HG03175 (cell line): ENCODE measurements at regions not wholly inside any gene's neighbourhood (a gene's known extent, or its start where the extent isn't known, plus 50 kb on each side); places are given as distances from the start of the nearest gene placed in this dataset.
A peak's percentile ranks its signal among the peaks of the same experiment; 100 is the strongest.
"Not testable (repeated sequence)": the region's sequence is repeated elsewhere in the genome, so short reads cannot be mapped to it uniquely, and the experiment has no call there.

ENCODE experiments used
- ATAC-seq: cut with Tn5 transposase; IDR thresholded peaks from one replicate; pipeline ENCODE4 v1.9.1; 2021; ENCODE audit warnings: mild to moderate bottlenecking, moderate library complexity; ENCODE audit not compliant: unreplicated experiment

DNA sequence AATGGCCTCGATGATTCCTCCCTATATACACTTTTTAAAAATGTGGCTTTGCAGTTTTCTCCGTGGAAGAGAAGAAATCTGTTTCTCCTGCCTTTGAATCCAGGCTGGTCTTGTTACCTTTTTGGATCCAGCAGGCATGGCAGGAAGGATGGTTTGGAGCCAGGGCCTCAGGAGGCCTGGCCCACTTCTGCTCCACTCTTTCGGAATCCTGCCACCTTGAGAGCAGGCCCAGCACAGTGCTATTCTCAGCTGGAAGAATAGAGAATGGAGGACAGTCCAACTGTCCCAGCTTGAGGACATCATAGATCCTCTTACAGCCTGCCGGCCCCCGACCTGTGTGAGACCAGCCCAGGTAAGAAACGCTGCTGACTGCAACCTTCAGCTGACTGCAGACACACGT lies 421.5 kb downstream of the FUT8 start:
- ATAC-seq: no peak

- ATAC-seq: no peak
Observed at GRCh38 chr14:65834812-65835211, 422.3 kb downstream of the FUT8 start.

DNA sequence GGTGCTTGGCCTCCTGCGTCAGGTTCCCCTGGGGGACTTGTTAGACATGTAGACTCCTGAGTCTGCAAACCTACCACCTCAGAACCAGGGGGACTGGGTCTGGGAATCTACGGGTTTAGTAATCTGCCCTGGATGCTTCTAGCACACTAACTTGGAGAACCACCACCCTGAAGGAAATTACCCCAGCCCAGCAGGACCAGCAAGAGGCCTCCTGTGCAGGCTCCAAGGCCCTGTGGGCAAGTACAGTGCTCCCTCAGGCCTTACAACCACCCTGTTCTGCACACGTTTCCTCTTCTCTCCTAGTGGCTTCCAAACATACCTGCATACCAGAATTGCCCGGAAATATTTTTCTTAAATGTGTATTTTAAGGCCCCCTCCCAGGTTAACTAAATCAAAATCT lies 423.0 kb downstream of the FUT8 start:
- ATAC-seq: no peak

DNA sequence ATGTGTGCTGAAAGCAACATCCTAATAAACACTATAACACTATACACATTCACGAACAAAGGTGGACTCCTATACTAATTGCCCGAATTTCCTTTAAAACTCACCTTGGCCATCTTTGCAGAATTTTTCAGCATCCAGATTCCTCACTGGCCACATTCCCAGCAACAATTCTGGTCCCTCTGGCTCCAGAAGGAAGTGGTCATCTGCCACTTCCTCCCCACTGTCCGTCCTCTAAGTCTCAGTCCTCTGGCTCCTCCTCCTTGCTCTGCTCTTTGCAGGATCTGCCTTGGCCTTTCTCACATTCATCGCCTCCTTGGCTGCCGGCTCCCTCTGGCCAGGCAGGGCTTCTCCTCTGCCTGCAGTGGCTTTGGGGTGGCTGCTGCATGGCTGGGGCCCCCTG lies 426.0 kb downstream of the FUT8 start:
- ATAC-seq: no peak

- ATAC-seq: no peak
Observed at GRCh38 chr14:65840118-65840751, 427.7 kb downstream of the FUT8 start.

DNA sequence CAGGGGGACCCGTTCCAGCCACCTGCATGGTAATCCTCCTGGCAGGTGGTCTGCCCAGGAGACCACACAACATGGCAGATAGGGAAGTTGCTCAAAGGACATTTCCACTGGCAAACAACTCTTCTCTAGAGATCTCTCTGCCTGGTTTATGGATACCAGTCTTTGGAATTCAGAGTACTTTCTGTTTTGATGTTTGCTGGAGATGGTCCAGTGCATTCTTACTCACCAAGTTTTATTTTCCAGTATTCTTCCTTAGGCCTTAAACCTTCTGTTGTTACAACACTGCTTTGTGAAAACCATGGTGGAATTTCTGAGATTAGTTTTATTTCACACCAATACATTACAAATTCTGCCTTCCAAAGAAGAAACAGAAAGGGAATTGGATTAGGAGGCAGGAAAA lies 428.3 kb downstream of the FUT8 start:
- no peak for ATAC-seq

GRCh38 chr14:65846196-65846868 lies 433.8 kb downstream of the FUT8 start:
- peak; percentile 54 for ATAC-seq

- ATAC-seq: peak; percentile 67
Observed at GRCh38 chr14:65847075-65847847, 434.7 kb downstream of the FUT8 start.

DNA sequence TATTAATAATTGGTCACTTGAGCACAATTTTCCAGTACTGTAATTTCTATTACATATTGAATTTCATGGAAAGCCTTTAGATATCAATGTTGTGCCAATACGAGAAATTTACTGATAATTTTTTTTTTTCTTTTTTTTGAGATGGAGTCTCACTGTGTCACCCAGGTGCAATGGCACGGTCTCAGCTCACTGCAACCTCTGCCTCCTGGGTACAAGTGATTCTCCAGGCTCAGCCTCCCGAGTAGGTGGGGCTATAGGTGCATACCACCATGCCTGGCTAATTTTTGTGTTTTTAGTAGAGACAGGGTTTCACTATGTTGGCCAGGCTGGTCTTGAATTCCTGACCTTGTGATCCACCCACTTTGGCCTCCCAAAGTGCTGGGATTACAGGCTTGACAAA lies 435.4 kb downstream of the FUT8 start:
- ATAC-seq: not testable (repeated sequence)

GRCh38 chr14:65849091-65849490 lies 436.6 kb downstream of the FUT8 start:
- ATAC-seq: no peak

GRCh38 chr14:65849558-65849957 lies 437.0 kb downstream of the FUT8 start:
- no peak for ATAC-seq

GRCh38 chr14:65850429-65851135 lies 438.1 kb downstream of the FUT8 start:
- no peak for ATAC-seq

DNA sequence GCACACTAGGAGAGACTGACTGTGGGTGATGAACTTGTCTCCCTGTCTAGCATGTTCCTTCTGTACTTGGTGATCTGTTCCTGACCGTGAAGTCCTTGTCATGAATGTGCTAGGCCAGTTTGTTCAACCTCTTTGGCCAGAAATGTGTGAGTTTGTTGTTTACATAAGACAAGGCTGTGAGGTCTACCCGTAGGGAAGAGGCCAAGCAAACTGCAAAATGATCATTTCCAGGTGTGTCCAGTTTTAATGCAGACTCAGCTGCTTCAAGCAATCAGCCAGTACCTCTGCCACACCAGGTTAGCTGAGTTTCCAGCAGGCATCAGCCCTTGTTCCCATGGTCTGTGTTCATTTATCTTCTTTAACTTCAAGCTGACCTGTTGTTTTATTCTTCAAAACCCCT lies 440.2 kb downstream of the FUT8 start:
- ATAC-seq: no peak

DNA sequence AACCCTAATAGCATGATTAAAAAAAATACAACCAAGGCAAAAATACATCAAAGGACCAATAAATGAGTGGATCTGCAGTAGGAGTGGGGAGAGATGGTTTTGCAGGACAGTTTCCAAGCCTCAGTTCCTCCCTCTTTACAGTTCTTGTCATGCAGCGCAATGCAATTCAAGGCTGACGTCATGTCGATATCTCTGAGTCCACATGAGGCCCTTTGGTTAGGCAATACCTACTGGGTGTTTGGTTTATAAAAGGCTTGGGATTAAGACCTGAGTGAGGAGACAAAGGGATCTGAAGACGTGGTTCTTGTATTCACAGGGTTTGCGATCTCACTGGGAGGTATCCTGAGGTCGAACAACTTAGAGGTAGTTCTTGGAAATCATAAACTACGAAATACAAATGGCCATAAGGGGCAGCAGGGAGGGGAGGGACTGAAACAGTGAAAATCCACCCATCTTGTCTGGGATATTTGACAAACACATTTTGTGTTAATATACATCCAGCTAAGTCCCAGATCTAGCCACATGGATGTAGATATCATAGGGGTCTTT lies 441.0 kb downstream of the FUT8 start:
- no peak for ATAC-seq

DNA sequence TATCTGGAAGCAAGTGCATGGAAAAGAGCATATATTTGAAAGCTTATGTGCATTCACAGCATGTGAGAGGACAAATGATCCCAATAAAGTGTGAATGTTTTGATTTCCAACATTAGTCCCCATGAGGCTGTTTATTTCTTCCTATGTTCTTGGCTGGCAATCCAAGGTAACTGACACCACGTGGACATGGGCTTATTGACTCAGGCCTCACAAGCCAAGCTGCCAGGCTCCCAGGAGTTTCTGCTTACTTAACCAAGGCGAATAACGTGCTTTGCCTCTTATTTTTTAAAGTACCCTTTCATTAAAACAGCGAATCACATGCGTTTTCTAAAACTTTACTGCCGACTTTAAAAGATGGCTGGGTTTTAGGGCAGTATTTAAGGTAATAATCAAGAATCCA lies 441.7 kb downstream of the FUT8 start:
- no peak for ATAC-seq

DNA sequence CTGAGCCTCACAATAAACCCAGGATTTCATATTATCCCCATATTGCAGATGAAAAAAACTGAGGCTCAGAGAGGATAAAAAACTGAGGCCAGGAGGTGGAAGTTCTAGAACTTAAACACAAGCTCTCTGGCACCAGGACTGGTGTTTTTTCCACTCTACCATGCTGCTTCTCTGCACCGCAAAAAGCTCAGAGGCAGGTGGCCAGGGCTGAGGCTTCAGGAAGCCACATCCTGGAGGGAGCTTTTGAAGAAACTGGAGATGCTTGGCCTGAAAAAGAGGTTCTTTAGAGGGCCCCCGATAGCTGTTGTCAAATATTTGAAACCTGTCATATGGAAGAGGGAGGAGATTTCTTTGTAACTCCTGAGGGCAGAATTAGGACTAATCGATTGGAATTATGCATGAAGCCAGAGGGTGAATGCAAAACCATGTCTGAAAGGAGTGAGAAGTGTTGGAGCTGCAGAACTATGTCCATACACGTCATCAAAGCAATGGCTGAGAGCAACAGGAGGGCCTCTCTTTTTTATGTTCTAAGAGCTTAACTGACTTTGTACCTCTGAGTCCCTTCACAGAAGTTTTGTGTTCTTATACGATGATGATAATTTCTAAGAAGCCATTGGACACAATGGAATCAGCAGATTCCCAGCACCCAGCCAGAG lies 448.6 kb downstream of the FUT8 start:
- no peak for ATAC-seq

- ATAC-seq: no peak
Observed at GRCh38 chr14:65864549-65864948, 452.0 kb downstream of the FUT8 start.

DNA sequence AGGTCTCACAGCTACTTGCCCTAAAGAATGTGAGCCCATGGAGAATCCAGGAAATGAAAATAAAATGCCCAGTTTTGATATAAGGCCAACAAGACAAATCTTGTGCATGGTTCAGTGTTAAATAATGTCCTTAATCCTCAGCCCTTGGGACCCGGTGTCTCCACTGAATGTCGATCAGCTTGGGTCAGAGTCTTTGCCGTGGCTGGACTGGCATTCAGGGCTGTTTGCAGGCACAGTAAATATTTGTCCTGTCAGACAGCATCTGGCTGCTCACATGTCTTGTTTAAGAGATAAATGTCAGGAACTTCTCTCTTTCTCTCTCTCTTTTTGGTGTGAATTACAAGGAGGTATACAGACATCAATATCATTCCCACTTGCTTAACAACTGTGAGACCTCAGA lies 452.5 kb downstream of the FUT8 start:
- no peak for ATAC-seq

- no peak for ATAC-seq
Observed at GRCh38 chr14:65866448-65866847, 453.9 kb downstream of the FUT8 start.

- no peak for ATAC-seq
Observed at GRCh38 chr14:65866886-65867285, 454.4 kb downstream of the FUT8 start.

- ATAC-seq: no peak
Observed at GRCh38 chr14:65867333-65867732, 454.8 kb downstream of the FUT8 start.
